ENCODE measurements at regions not wholly inside any gene's neighbourhood (a gene's known extent, or its start where the extent isn't known, plus 50 kb on each side); places are given as distances from the start of the nearest gene placed in this dataset.
"Not testable (repeated sequence)": the region's sequence is repeated elsewhere in the genome, so short reads cannot be mapped to it uniquely, and the experiment has no call there.

DNA sequence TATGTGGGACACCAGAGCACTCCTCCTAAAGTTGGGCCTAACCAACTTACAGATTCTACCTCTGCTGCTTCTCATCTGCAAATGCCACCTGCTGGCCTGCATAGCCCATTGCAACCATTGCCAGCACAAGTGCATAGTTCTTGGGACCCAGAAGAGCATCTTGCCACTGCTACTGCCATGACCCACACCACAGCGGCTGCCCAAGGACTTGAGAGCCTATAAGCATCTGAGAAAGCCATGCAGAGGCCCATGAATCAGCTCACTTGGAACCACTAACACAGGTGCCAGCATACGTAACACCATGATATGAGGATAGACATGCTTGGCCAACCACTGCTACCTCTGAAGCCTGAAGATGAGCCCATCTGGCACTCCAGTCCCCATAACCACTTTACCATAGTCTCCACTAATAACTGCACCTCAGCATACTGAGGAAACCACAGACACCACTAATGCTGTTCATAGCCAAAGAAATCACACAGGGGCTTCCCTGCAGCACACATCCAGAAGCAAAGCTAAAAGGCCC is 258.1 kb upstream of the AGTR2 start:
- no peak overlapping the region for H3K4me3 ChIP-seq
- H3K27ac ChIP-seq, result no peak overlapping the region
- intact Hi-C loops (cut with DNase I; ENCODE audit: low total_unique reads), result no loop called here
- TF ChIP-seq CTCF (IDR thresholded peaks at IDR 0.05) (no peak), POLR2A (IDR thresholded peaks at IDR 0.05) (no peak)
- no peaks in the 10 kb centered on the region for H3K36me3 ChIP-seq (ENCODE audit: low read depth, missing control alignments)
- no peaks in the 10 kb centered on the region for H3K4me1 ChIP-seq
- H3K9me3 ChIP-seq, result no peaks in the 10 kb centered on the region
- 89 to 90% methylated on average over 1 to 2 of the region's 2 CpGs for WGBS, 2 donors
- no peak for DNase-seq
- H3K27me3 ChIP-seq, result no peaks in the 10 kb centered on the region

GRCh38 chrX:115913575-115913974 is 257.0 kb upstream of the AGTR2 start:
- DNase-seq, result no peak
- TF ChIP-seq POLR2A (IDR thresholded peaks at IDR 0.05) (no peak), CTCF (IDR thresholded peaks at IDR 0.05) (no peak)
- H3K9me3 ChIP-seq, result no peaks in the 10 kb centered on the region
- H3K4me3 ChIP-seq, result no peak overlapping the region
- no peak overlapping the region for H3K27ac ChIP-seq
- H3K4me1 ChIP-seq, result no peaks in the 10 kb centered on the region
- H3K36me3 ChIP-seq (ENCODE audit: low read depth, missing control alignments), result no peaks in the 10 kb centered on the region
- intact Hi-C loops (cut with DNase I; ENCODE audit: low total_unique reads), result no loop called here
- no peaks in the 10 kb centered on the region for H3K27me3 ChIP-seq

- WGBS, 2 donors, result 94% methylated on average over 2 of the region's 3 CpGs; no CpG with 5 or more reads in 1 of the 2 donors
- DNase-seq; H3K4me3 ChIP-seq; H3K27ac ChIP-seq; intact Hi-C loops (cut with DNase I; ENCODE audit: low total_unique reads); H3K4me1 ChIP-seq; H3K36me3 ChIP-seq (ENCODE audit: low read depth, missing control alignments); H3K9me3 ChIP-seq; H3K27me3 ChIP-seq: not testable (repeated sequence)
Observed at GRCh38 chrX:115915625-115916024, 254.9 kb upstream of the AGTR2 start.

GRCh38 chrX:115929480-115929879 is 241.1 kb upstream of the AGTR2 start:
- Histone ChIP-seq H3K27ac (no peak overlapping the region), H3K27me3 (no peaks in the 10 kb centered on the region), H3K9me3 (no peaks in the 10 kb centered on the region), H3K4me1 (no peaks in the 10 kb centered on the region), H3K36me3 (ENCODE audit: low read depth, missing control alignments) (no peaks in the 10 kb centered on the region), H3K4me3 (no peak overlapping the region)
- no peak for DNase-seq
- 75 to 96% methylated on average over 1 of the region's 1 CpG for WGBS, 2 donors
- TF ChIP-seq POLR2A (IDR thresholded peaks at IDR 0.05) (no peak), CTCF (IDR thresholded peaks at IDR 0.05) (no peak)
- intact Hi-C loops (cut with DNase I; ENCODE audit: low total_unique reads), result no loop called here

DNA sequence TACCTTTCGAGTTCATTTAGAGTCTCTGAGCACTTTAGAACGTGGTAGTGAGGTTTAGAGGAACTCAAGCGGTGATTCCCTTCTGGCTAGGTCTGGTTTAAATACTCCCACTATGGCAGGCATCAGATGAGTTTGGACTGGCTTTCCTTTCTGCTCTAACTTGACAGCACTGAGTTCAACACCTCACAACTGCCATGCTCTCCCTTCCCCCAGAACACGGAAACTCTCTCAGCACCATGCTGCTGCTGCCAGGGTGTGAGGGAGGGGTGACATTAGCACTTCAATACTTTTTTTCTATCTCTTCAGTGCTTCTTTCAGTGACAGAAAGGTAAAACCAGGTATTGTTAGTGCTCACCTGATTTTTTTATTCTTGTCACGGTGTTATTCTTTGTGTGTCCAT is 234.5 kb upstream of the AGTR2 start:
- no peaks in the 10 kb centered on the region for H3K9me3 ChIP-seq
- intact Hi-C loops (cut with DNase I; ENCODE audit: low total_unique reads), result no loop called here
- TF ChIP-seq POLR2A (IDR thresholded peaks at IDR 0.05), result no peak
- TF ChIP-seq CTCF (IDR thresholded peaks at IDR 0.05), result no peak
- 65 to 85% methylated on average over 4 to 5 of the region's 5 CpGs for WGBS, 2 donors
- no peaks in the 10 kb centered on the region for H3K36me3 ChIP-seq (ENCODE audit: low read depth, missing control alignments)
- no peak overlapping the region for H3K27ac ChIP-seq
- no peak for DNase-seq
- H3K4me1 ChIP-seq, result no peaks in the 10 kb centered on the region
- no peaks in the 10 kb centered on the region for H3K27me3 ChIP-seq
- no peak overlapping the region for H3K4me3 ChIP-seq

Data from testis (tissue), 2 donors.